Testis (tissue), 2 donors: ENCODE measurements at regions not wholly inside any gene's neighbourhood (a gene's known extent, or its start where the extent isn't known, plus 50 kb on each side); places are given as distances from the start of the nearest gene placed in this dataset.

ENCODE experiments used
- CTCF ChIP-seq, 3 experiments: fragments of 450-650 bp in 2 of 3; fragments of 200-600 bp in 1 of 3; sonication (generic) in 1 of 3; IDR thresholded peaks; one replicate each; pipeline ENCODE4 v1.5.1; 2016 to 2019; ENCODE audit warnings: antibody characterized with exemption in 3 of 3, mild to moderate bottlenecking in 2 of 3, moderate library complexity in 1 of 3
- POLR2A ChIP-seq: fragments of 450-650 bp; IDR thresholded peaks from one replicate; pipeline ENCODE4 v1.6.1; 2017; ENCODE audit warnings: antibody characterized with exemption, mild to moderate bottlenecking, moderate library complexity

- TF ChIP-seq CTCF (IDR thresholded peaks at IDR 0.05) = no peak
- TF ChIP-seq POLR2A = no peak
Observed at GRCh38 chr2:123040506-123040905, 984.6 kb upstream of the CNTNAP5 start.
